Heart right ventricle (tissue), 16 donors: ENCODE measurements at regions not wholly inside any gene's neighbourhood (a gene's known extent, or its start where the extent isn't known, plus 50 kb on each side); places are given as distances from the start of the nearest gene placed in this dataset.

Experiments used
- ATAC-seq, 8 donors: fragments of 200-7000 bp; cut with Tn5 transposase; one replicate each; pipeline ENCODE4 v1.9.1; 2020; ENCODE audit warnings: mild to moderate bottlenecking in 8 of 8, moderate library complexity in 8 of 8, moderate number of reproducible peaks in 1 of 8
- DNase-seq, 2 donors: peaks; one replicate each; pipeline ENCODE4 v3.0.0-alpha.2; 2020
- H3K27ac ChIP-seq, 10 donors: fragments of 200-600 bp; sonication (generic) in 2 of 10; one replicate each; pipeline versions ENCODE4 v1.5.0 to v1.8.0; 2020 to 2022; ENCODE audit warnings: mild to moderate bottlenecking in 3 of 10
- H3K27me3 ChIP-seq, 7 donors: fragments of 200-600 bp; one replicate each; pipeline ENCODE4 v1.8.0; 2021 to 2022; ENCODE audit warnings: mild to moderate bottlenecking in 2 of 7
- H3K36me3 ChIP-seq, 9 donors: fragments of 200-600 bp; sonication (generic) in 1 of 9; one replicate each; pipeline versions ENCODE4 v1.5.0 to v1.8.0; 2020 to 2022; ENCODE audit warnings: mild to moderate bottlenecking in 2 of 9
- H3K4me1 ChIP-seq, 9 donors: fragments of 200-600 bp; sonication (generic) in 1 of 9; one replicate each; pipeline versions ENCODE4 v1.5.0 to v1.8.0; 2020 to 2022; ENCODE audit warnings: mild to moderate bottlenecking in 4 of 9
- H3K4me3 ChIP-seq, 10 donors: fragments of 200-600 bp; sonication (generic) in 2 of 10; one replicate each; pipeline versions ENCODE4 v1.5.0 to v1.8.0; 2020 to 2022; ENCODE audit warnings: mild to moderate bottlenecking in 7 of 10, moderate library complexity in 2 of 10
- H3K9me3 ChIP-seq, 11 donors: fragments of 200-600 bp in 10 of 11; sonication (generic) in 2 of 11; one replicate each; pipeline versions ENCODE4 v1.5.0 to v1.8.0; 2013 to 2022; ENCODE audit warnings: mild to moderate bottlenecking in 2 of 11, control low read depth in 1 of 11, moderate library complexity in 1 of 11
- CTCF ChIP-seq, 9 donors: fragments of 200-600 bp; sonication (generic) in 2 of 9; IDR thresholded peaks; one replicate each; pipeline versions ENCODE4 v1.5.0 to v1.8.0; 2021 to 2022; ENCODE audit warnings: antibody characterized with exemption in 9 of 9, mild to moderate bottlenecking in 5 of 9, moderate library complexity in 1 of 9
- WGBS, 2 donors: extraction: QIAGEN DNeasy Blood & Tissue Kit; methylation state at CpG; one replicate each; pipeline ENCODE4 v1.1.7; 2013; ENCODE audit warnings: inconsistent platforms in 1 of 2; 5-methylcytosine and 5-hydroxymethylcytosine counted together
- intact Hi-C, 10 donors: fragments of 100-400 bp; cut with DNase I; formaldehyde crosslinking; loops; one replicate each; pipeline versions ENCODE4 v1.11.1 to v1.14.2; 2022
- donor health status: Arrhythmogenic right ventricular cardiomyopathy.
- donor health status: ischemic (EF 13 %, LVEDD 7.1; RV severe dilation, severe dysfunction).
- donor health status: healthy with polysubstance abuse.
- donor health status: DM: no; HTN: yes; CAD: no.
- donor health status: DM: no; HTN: no; CAD: no.
- donor health status: ischemic (EF 25% LVEDD 6.9; RV normal size, moderate dysfunction).
- donor health status: ischemic (EF 25% LVEDD 5.7; RV mildly dilated, moderate dysfunction).
- donor health status: healthy.
- donor health status: DM: yes; HTN: yes; CAD: no.
- donor health status: Ischemic cardiomyopathy.
- donor health status: ischemic (EF 35%, LVEDD 5.7; RV mildly dilated, moderate dysfunction).
- donor health status: nonischemic (EF 11% LVEDD 7.7; RV severe dilation, severe dysfunction).
- donor health status: DM: yes; HTN: yes; CAD: no.
- donor health status: PGD.
- donor health status: ischemic (EF 29% LVEDD 5.4; RV normal size, mild dysfunction).
- donor health status: nonischemic (EF 23%, LVEDD 6.1; RV moderate dilation, normal function).

- DNase-seq (no peak), ATAC-seq (no peak)
- no peak for TF ChIP-seq CTCF (IDR thresholded peaks at IDR 0.05)
- peaks cover 0 to 11% (median 0%) of the 10 kb centered on the region in 9 donors for H3K4me1 ChIP-seq
- no peak overlapping the region for H3K4me3 ChIP-seq
- no peak overlapping the region for H3K27ac ChIP-seq
- no peaks in the 10 kb centered on the region for H3K9me3 ChIP-seq
- intact Hi-C loops, result no loop called here
- H3K27me3 ChIP-seq, result no peaks in the 10 kb centered on the region
- 82 to 96% methylated on average over 1 of the region's 1 CpG for WGBS, 2 donors
- no peaks in the 10 kb centered on the region for H3K36me3 ChIP-seq
Measured at GRCh38 chr18:38576349-38576748, 1010.8 kb upstream of the CELF4 start.

GRCh38 chr18:38575648-38576047, 1010.0 kb upstream of the CELF4 start:
- Histone ChIP-seq H3K36me3 (no peaks in the 10 kb centered on the region), H3K4me1 (peaks cover 0 to 11% (median 0%) of the 10 kb centered on the region in 9 donors), H3K9me3 (no peaks in the 10 kb centered on the region), H3K4me3 (no peak overlapping the region), H3K27ac (no peak overlapping the region), H3K27me3 (no peaks in the 10 kb centered on the region)
- WGBS, 2 donors, result 94 to 95% methylated on average over 2 of the region's 2 CpGs
- intact Hi-C loops, result no loop called here
- DNase-seq (no peak), ATAC-seq (no peak)
- TF ChIP-seq CTCF (IDR thresholded peaks at IDR 0.05), result no peak

DNA sequence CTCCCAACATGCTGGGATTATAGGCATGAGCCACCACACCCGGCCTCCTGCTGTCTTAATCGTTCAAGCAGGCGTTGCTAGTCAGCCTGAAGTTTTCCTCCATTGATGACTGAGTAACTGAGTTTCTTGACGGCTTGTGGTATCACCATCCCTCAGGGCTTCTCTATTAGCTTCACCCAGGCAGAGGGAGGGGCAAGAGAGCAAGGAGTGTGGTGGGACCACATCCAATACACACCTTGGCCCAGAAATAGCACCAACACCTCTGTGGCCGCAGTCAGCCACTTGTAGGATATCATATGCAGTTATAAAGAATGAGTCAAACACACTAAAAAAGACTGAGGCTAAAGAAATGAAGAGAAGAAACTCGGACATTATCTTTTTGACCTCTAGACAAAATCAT, 1009.4 kb upstream of the CELF4 start:
- Histone ChIP-seq H3K4me3 (no peak overlapping the region), H3K4me1 (peaks cover 0 to 11% (median 0%) of the 10 kb centered on the region in 9 donors), H3K36me3 (no peaks in the 10 kb centered on the region), H3K27me3 (no peaks in the 10 kb centered on the region), H3K9me3 (no peaks in the 10 kb centered on the region), H3K27ac (no peak overlapping the region)
- DNase-seq (no peak), ATAC-seq (no peak)
- intact Hi-C loops, result no loop called here
- 93 to 94% methylated on average over 6 of the region's 6 CpGs for WGBS, 2 donors
- no peak for TF ChIP-seq CTCF (IDR thresholded peaks at IDR 0.05)

DNA sequence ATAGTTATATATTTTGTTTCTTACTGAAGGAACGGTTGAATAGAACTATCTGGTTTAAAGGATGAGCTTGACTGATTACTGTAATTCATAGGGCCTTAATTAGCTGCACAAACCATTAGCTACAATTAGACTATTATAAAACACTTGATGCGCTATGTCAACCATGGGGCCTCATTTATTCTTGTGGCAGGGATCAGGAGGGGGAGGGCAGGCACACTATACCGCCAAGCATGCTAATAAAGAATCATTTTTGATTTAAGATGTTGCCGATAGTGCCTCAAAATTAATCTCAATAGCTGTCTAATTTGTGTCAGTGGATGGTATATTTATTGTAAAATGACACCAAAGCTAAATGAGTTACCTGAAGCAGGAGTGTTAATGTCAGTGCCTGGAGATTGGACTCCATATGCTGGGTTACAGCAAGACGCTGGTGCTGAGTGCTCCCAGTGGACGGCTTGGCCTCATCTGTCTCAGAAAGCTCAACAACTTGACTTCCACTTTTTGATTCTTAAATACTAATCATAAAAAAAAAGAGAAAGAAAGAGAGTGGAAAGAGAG, 1007.0 kb upstream of the CELF4 start:
- ATAC-seq (no peak), DNase-seq (no peak)
- Histone ChIP-seq H3K9me3 (no peaks in the 10 kb centered on the region), H3K4me3 (no peak overlapping the region), H3K27ac (no peak overlapping the region), H3K4me1 (peaks cover 0 to 11% (median 0%) of the 10 kb centered on the region in 9 donors), H3K27me3 (no peaks in the 10 kb centered on the region), H3K36me3 (no peaks in the 10 kb centered on the region)
- intact Hi-C loops, result no loop called here
- no peak for TF ChIP-seq CTCF (IDR thresholded peaks at IDR 0.05)
- WGBS, 2 donors, result 86 to 97% methylated on average over 6 of the region's 6 CpGs
